Ectodermal cell (in vitro differentiated cells): ENCODE measurements at regions not wholly inside any gene's neighbourhood (a gene's known extent, or its start where the extent isn't known, plus 50 kb on each side); places are given as distances from the start of the nearest gene placed in this dataset.

ENCODE experiments used
- H3K27ac ChIP-seq: 2 replicates; pipeline ENCODE4 v1.7.0; 2013; ENCODE audit warnings: mild to moderate bottlenecking, low read depth, low read length; ENCODE audit not compliant: insufficient read depth, poor library complexity, severe bottlenecking
- H3K27me3 ChIP-seq: 2 replicates; pipeline ENCODE4 v1.7.0; 2013; ENCODE audit warnings: mild to moderate bottlenecking, low read length; ENCODE audit not compliant: insufficient read depth, control insufficient read depth, poor library complexity, severe bottlenecking
- H3K36me3 ChIP-seq: one replicate; pipeline ENCODE4 v1.7.0; 2013; ENCODE audit warnings: low read length; ENCODE audit not compliant: control insufficient read depth, insufficient read depth
- H3K4me1 ChIP-seq: one replicate; pipeline ENCODE4 v1.7.0; 2013; ENCODE audit warnings: low read length; ENCODE audit not compliant: control insufficient read depth, insufficient read depth
- H3K4me3 ChIP-seq: 2 replicates; pipeline ENCODE4 v1.7.0; 2013; ENCODE audit warnings: low read depth, low read length, control low read depth; ENCODE audit not compliant: insufficient read depth
- H3K9me3 ChIP-seq: 2 replicates; pipeline ENCODE4 v1.7.0; 2013; ENCODE audit warnings: mild to moderate bottlenecking, low read length, moderate library complexity; ENCODE audit not compliant: control insufficient read depth
- WGBS, 2 experiments: methylation state at CpG; one replicate each; pipeline ENCODE4 v1.1.7; 2013; ENCODE audit warnings: missing lambda C conversion rate in 2 of 2; 5-methylcytosine and 5-hydroxymethylcytosine counted together

DNA sequence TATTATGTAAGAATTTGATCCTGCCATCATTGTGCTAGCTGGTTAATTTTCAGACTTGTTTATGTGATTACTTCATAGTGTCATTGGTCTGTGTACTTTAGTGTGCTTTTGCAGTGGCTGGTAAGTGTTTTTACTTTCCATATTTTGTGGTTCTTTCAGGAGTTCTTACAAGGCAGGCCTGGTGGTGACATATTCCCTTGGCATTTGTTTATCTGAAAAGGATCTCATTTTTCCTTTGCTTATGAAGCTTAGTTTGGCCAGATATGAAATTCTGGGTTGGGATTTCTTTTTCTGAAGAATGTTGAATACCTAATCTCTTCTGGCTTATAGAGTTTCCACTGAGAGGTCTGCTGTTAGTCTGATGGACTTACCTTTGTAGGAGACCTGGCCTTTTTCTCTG, 72.8 kb upstream of the MC4R start:
- Histone ChIP-seq H3K9me3 (no peaks in the 10 kb centered on the region), H3K4me1 (no peaks in the 10 kb centered on the region)

DNA sequence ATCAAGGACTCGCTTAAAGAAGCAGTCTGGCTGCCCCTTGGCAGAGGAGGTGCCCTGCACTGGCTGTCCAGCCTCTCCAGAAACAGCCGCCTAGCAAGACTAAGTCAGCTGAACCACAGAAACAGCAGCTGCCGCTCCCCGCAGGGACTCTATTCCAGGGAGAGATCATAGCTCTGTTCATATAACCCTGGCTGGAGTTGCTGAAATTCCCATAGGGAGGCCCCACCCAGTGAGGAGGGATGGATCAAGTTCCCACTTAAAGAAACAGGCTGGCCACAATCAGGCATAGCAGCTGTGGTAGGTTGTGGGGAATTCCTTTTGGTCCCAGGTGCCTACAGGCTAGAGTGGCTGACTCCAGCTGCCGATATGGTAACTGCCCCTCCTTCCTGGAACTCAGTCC, 74.2 kb upstream of the MC4R start:
- Histone ChIP-seq H3K4me1 (no peaks in the 10 kb centered on the region), H3K27me3 (no peaks in the 10 kb centered on the region), H3K4me3 (no peak overlapping the region), H3K27ac (no peak overlapping the region), H3K9me3 (no peaks in the 10 kb centered on the region), H3K36me3 (no peaks in the 10 kb centered on the region)
- WGBS, 2 experiments, result 87 to 91% methylated on average over 5 of the region's 5 CpGs

More for the DNA sequence above, 72.8 kb upstream of the MC4R start:
- H3K4me3 ChIP-seq, result no peak overlapping the region
- no peaks in the 10 kb centered on the region for H3K36me3 ChIP-seq
- no peaks in the 10 kb centered on the region for H3K27me3 ChIP-seq
- H3K27ac ChIP-seq, result no peak overlapping the region

DNA sequence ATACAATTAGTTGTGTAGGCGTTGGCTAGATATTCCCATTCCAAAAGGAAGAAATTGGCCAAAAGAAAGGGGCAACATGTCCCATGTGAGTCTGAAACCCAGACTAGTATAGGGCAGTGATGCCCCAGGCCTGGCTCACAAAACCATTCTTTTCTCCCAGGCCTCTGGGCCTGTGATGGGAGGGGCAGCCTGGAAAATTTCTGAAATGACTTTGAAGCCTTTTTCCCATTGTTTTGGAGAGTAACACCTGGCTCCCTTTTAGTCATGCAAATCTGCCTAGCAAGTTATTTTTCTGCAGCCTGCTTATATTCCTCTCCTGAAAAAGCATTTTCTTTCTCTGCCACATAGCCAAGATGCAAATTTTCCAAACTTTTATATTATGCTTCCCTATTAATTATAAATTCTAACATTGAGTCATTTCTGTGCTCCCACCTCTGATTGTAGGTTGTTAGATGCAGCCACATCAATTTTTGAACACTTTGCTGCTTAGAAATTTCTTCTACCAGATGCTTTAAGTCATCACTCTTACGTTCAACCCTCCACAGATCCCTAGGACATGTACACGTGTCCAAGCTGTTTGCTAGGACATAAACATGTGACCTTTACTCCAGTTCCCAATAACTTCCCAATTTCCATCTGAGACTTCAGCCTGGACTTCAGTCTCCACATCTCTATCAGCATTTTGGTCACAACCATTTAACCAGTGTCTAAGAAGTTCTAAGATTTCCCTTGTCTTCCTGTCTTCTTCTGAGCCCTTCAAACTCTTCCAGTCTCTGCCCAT, 76.1 kb upstream of the MC4R start:
- H3K4me1 ChIP-seq, result no peaks in the 10 kb centered on the region
- H3K36me3 ChIP-seq, result no peaks in the 10 kb centered on the region
- no peaks in the 10 kb centered on the region for H3K27me3 ChIP-seq
- no peaks in the 10 kb centered on the region for H3K9me3 ChIP-seq
- H3K27ac ChIP-seq, result no peak overlapping the region
- WGBS, 2 experiments, result 90 to 93% methylated on average over 3 of the region's 3 CpGs
- no peak overlapping the region for H3K4me3 ChIP-seq

DNA sequence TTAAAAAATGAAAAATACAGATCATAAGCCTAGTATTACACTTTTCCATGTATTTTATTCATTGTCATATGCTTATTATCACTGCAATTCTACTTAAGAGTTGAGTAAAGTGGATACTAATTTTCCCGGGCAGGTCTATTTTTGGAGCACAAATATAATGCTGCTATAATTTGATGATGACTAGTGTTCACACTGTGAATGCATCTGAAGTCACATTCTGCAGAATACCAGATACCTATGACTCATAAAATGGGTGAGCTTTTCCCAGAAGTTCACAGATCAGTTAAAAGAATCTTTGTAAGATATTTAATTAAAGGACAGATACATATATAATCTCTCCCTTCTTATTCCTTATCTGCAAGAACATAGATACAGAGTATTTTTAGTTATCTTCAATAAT, 79.8 kb upstream of the MC4R start:
- H3K4me3 ChIP-seq, result no peak overlapping the region
- H3K27me3 ChIP-seq, result no peaks in the 10 kb centered on the region
- H3K9me3 ChIP-seq, result no peaks in the 10 kb centered on the region
- no peak overlapping the region for H3K27ac ChIP-seq
- H3K36me3 ChIP-seq, result no peaks in the 10 kb centered on the region
- 100% methylated on average over 1 of the region's 1 CpG; no CpG with 5 or more reads in 1 of the 2 experiments for whole genome bisulfite sequencing, 2 experiments
- H3K4me1 ChIP-seq, result no peaks in the 10 kb centered on the region

DNA sequence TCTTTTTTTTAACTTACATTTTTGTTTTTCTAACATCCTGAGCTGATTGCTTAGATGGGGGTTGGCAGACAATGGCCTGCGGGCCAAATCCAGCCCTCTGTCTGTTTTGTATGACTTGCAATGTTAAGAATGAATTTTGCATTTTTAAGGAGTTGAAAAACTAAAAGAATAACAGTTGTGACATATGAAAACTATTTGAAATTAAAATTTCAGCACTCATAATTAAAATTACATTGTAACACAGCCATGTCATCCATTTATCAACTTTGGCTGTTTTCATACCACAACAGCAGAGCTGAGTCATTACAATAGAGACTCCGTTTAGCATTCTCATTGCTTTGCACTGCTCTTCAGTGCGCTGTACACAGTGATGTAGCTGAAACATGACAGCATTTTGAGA, 94.1 kb upstream of the MC4R start:
- WGBS, 2 experiments, result 98 to 100% methylated on average over 3 of the region's 3 CpGs
- Histone ChIP-seq H3K9me3 (no peaks in the 10 kb centered on the region), H3K4me3 (no peak overlapping the region), H3K27me3 (no peaks in the 10 kb centered on the region), H3K4me1 (no peaks in the 10 kb centered on the region), H3K27ac (no peak overlapping the region), H3K36me3 (no peaks in the 10 kb centered on the region)

DNA sequence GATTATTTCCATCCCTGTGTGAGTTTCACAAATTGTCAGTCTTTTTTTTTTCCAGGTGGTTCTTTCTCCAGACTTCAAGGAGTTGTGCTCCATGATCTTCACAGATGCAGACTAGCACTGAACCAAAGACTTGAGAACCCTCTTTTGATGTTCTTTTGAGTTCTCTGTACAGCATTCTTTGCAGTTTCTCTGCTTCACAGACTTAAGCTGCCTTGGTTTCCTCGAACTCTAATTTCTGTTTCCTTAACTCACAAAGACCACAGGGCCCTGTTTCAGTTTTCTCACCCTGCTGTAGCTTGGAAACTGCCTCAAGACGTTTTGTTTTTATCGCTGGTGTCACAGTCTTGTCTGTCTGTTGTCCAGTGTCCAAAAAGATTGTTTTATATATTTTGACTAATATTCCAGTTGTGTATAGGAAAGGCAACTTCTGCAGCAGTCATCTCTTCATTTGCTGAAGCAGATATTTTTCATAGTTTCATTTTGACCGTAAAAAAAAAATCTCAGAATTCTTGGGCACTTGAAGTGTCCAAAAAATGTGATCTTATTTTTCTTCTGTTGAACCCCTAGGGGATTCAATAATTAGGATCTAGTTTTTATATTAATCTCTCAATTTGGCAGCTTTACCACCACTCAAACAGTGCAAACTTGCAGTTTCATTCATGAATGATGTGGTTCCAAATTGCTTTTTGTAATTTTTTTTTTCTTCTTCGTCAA, 97.0 kb upstream of the MC4R start:
- Histone ChIP-seq H3K4me3 (no peak overlapping the region), H3K27me3 (no peaks in the 10 kb centered on the region), H3K4me1 (no peaks in the 10 kb centered on the region), H3K36me3 (no peaks in the 10 kb centered on the region), H3K27ac (no peak overlapping the region), H3K9me3 (no peaks in the 10 kb centered on the region)
- 93 to 95% methylated on average over 4 to 5 of the region's 5 CpGs for WGBS, 2 experiments

DNA sequence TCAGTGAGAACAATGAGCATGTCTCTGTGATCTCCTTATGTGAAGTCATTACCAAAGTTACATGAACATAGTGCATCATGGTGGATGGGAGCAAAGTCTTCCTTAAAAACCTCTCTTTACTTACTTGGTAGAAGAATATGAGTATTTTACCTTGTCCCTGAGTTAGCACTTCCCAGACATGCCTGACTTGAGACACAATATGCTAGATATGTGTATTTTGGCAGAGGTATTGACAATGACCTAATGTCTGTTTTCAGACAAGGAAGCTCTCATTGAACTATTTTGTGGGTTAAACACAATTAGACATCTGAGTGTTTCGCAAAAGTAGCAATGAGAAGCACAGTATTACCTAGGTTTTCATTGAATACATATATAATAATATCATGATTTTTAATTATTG, 99.1 kb upstream of the MC4R start:
- WGBS, 2 experiments, result 100% methylated on average over 1 of the region's 1 CpG

DNA sequence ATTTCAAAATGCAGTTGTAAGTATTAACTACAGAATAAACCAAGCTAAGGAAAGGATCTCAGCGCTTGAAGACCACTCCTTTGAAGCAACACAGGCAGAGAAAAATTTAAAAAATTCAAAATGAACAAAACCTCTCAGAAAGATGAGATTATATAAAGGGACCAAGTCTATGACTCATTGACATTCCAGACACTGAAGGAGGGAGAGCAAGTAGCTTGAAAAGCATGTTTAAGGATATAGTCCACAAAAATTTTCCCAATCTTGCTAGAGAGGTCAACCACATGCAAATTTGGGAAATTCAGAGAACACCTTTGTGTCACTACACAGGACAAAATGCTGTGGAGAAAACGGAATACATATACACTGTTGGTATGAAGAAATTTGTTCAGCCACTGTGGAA, 112.6 kb upstream of the MC4R start:
- H3K4me3 ChIP-seq, result no peak overlapping the region
- H3K4me1 ChIP-seq, result no peaks in the 10 kb centered on the region
- 85% methylated on average over 2 of the region's 2 CpGs; no CpG with 5 or more reads in 1 of the 2 experiments for WGBS, 2 experiments
- H3K27ac ChIP-seq, result no peak overlapping the region
- H3K36me3 ChIP-seq, result no peaks in the 10 kb centered on the region
- no peaks in the 10 kb centered on the region for H3K27me3 ChIP-seq
- H3K9me3 ChIP-seq, result no peaks in the 10 kb centered on the region

More for the DNA sequence above, 99.1 kb upstream of the MC4R start:
- Histone ChIP-seq H3K36me3 (no peaks in the 10 kb centered on the region), H3K27ac (no peak overlapping the region), H3K4me3 (no peak overlapping the region), H3K27me3 (no peaks in the 10 kb centered on the region), H3K9me3 (no peaks in the 10 kb centered on the region), H3K4me1 (no peaks in the 10 kb centered on the region)

DNA sequence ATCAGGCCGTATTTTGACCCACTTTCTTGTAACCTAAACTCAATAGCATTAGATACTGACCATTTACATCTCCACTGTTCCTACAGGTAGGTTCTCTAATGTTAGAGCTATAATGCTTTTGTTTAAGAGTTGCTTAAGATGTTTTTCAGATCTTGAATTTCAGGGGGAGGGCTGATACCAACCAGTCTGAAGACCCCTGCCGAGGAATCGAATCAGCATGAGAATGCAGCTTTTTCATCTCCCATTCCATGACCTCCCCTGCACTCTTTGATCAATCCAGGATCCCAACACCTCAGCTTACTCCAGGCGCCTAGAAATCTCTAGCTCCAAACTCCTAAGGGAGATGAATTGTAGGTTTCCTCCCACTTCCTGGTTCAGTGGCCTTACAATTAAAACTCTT, 120.5 kb upstream of the MC4R start:
- no peaks in the 10 kb centered on the region for H3K9me3 ChIP-seq
- H3K4me1 ChIP-seq, result no peaks in the 10 kb centered on the region
- no peaks in the 10 kb centered on the region for H3K36me3 ChIP-seq
- WGBS, 2 experiments, result 21 to 35% methylated on average over 3 to 4 of the region's 4 CpGs
- no peak overlapping the region for H3K27ac ChIP-seq
- H3K4me3 ChIP-seq, result no peak overlapping the region
- no peaks in the 10 kb centered on the region for H3K27me3 ChIP-seq

DNA sequence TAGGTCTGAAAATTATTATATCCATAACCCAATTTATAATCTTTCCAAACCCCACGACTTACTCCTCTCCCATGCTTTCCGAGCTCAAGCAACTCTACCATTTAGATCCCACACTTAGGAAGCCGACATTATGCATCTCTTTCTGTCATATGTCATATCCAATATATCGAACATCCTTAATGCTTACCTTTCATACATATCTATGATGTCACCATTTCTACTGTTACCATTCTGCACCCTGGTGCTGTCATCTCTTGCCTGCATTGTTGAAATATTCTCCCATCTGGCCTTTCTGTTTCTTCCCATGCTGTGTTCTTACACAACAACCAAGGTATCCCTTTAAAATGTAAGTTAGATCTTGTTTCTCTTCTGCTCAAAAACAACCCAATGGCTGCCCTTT, 127.1 kb upstream of the MC4R start:
- Histone ChIP-seq H3K4me1 (no peaks in the 10 kb centered on the region), H3K4me3 (no peak overlapping the region), H3K36me3 (no peaks in the 10 kb centered on the region), H3K27ac (no peak overlapping the region), H3K9me3 (no peaks in the 10 kb centered on the region), H3K27me3 (no peaks in the 10 kb centered on the region)
- 92 to 95% methylated on average over 4 of the region's 4 CpGs for WGBS, 2 experiments
